Erythroblast (primary cell): ENCODE measurements at regions not wholly inside any gene's neighbourhood (a gene's known extent, or its start where the extent isn't known, plus 50 kb on each side); places are given as distances from the start of the nearest gene placed in this dataset.

ENCODE experiments used
- GATA1 ChIP-seq: IDR thresholded peaks from 2 replicates; pipeline ENCODE4 v1.6.1; 2011; ENCODE audit warnings: low read depth, mild to moderate bottlenecking, control low read depth, low read length, moderate library complexity
- POLR2A ChIP-seq: IDR thresholded peaks from 2 replicates; pipeline ENCODE4 v1.6.1; 2011; ENCODE audit warnings: mild to moderate bottlenecking, low read length

GRCh38 chr13:47499358-47500150 is 501.5 kb downstream of the SUCLA2 start:
- TF ChIP-seq POLR2A (no peak), GATA1 (no peak)
